NCI-H2171 treated with DMSO at 0.1 percent for 48 hours (cell line): ENCODE measurements at regions not wholly inside any gene's neighbourhood (a gene's known extent, or its start where the extent isn't known, plus 50 kb on each side); places are given as distances from the start of the nearest gene placed in this dataset.
A peak's percentile ranks its signal among the peaks of the same experiment; 100 is the strongest.
"Not testable (repeated sequence)": the region's sequence is repeated elsewhere in the genome, so short reads cannot be mapped to it uniquely, and the experiment has no call there.

Experiments
- DNase-seq: peaks from one replicate; lab custom pipeline; 2025; lab: John Stamatoyannopoulos, UW

- no peak for DNase-seq
Observed at GRCh38 chr13:61138857-61139256, 276.8 kb downstream of the PCDH20 start.

- no peak for DNase-seq
Observed at GRCh38 chr13:61136515-61136914, 279.1 kb downstream of the PCDH20 start.

DNA sequence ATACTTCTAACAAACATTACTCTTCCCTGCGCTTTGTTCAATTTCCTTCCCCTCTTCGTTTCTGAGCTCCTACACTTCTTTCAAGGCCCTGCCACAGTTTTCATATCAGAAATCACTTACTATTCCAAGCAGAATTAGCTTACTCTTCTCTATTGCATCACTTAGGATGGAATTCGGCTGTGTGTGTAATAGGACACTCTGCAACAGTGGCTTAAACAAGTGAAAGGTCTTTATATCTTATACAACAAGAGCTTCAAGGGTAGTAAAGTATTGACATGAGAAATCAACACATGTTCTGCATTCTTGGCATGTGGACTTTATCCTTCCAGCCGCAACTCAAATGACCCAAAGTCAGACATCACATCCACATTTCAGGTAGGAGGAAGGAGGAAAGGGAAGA is 279.6 kb downstream of the PCDH20 start:
- no peak for DNase-seq

- no peak for DNase-seq
Observed at GRCh38 chr13:61135583-61135982, 280.1 kb downstream of the PCDH20 start.

DNA sequence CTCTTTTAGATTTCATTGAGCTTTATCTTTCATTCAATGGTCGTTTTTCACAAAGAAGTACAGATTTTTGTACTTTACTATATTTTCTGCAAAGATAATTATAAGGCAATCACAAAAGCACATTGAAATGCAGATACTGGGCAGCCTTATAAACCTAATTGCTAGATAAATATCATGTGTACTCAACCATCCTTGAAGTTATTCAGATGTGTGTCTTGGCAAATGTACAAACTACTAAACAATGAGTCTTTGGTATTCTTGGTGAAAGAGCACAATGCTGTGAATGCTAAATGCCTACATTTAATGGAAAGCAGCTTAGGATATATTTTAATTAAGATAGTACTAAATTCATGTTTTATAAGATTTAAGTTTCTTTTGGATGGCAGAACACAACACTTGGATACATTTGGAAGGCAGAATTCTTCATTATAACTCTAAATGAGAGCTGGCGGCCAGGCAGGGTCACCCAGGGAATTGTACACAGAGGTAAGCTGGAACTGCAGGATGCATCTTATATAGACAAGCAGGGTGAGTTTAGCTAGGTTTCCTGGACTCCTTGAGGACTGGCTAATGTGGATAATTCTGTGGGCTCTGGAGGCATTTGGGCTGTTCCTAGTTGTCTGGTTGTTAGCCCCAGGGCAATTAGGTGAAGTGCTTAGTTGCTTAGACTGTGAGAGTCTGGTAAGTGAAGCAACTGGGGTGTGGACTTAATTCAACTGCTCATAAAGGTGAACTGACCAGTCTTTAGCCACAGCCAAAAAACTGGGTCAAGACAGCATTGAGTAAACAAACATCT is 286.6 kb downstream of the PCDH20 start:
- DNase-seq, result no peak

DNA sequence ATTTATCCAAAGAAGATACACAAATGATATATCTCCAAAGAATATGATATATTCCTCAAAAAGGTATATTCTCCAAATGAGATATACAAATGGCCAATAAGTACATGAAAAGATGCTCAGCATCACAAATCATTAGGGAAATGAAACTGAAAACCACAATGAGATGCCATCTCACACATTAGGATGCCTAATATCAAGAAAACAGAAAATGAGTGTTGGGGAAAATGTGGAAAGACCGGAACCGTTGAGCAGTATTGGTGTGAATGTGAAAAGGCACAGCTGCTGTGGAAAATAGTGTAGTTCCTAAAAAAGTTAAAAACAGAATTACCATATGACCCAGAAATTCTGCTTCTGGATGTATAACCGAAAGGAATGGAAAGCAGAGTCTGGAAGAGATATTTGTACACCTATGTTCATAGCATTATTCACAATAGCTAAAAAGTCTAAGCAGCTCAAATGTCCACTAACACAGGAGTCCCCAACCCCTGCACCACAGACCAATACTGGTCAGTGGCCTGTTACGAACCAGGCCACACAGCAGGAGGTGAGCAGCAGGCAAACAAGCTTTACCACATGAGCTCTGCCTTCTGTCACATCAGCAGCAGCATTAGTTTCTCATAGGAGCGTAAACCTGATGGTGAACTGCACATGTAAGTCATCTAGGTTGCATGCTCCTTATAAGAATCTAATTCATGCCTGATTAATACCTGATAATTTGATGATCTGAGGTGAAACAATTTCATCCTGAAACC is 291.9 kb downstream of the PCDH20 start:
- DNase-seq, result no peak

DNA sequence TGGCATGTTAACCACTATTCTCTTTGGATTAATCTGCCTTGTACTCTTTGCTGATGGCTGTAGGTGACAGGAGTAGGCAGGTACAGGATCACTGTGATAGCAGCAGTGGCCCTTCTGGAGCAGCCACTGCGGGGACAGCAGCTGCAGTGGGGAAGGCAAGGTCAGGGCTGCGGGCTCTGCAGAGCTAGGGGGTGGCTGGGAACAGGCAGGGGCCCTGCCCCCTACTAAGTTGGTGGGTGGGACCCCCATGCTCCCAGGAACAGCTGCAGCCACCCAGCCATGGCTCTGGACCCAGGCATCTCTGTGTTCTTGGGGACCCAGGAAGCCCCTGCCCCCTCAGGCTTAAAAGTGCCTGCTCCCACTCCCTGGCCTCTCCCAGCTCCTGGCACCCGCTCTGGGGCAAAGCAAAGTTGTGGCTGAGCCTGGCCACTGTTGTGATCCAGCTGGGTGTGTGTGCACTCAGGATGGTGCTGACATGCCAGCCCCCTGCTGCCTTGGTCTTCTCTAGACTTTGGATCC is 302.4 kb downstream of the PCDH20 start:
- DNase-seq, result no peak

- no peak for DNase-seq
Observed at GRCh38 chr13:61111529-61111928, 304.1 kb downstream of the PCDH20 start.

DNA sequence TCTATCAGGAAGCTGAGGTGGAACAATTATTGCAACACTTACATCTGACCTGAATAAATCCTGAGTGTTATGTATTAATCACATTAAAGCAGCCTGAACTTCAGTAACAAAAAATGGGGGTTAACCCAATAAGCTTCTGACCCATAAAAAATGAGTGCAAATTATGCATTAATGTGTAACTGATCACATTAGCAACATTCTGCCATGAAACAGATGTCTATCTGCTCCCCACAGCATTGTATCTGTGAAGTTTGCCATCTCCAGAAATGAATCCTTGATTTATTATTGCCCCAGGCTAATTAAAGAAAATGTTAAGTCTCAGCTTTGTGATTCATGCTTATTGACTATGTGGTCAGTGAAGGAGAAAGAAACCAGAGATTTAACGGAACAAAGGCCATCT is 304.9 kb downstream of the PCDH20 start:
- DNase-seq, result peak; percentile 40

DNA sequence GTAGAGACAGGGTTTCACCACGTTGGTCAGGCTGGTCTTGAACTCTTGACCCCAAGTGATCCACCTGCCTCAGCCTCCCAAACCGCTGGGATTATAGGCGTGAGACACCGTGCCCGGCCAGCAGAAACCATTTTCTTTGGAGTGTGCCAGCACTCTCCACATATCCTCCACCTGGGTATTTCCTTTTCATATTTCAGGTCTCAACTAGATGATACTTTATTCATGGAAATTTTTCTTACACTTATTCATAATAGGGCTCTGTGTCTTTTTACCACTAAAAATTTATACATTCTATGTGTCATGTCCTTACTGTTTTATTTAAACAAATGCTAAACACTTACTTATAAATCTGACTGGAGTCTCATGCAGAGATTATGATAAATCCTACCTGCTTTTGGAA is 305.9 kb downstream of the PCDH20 start:
- no peak for DNase-seq

- DNase-seq, result no peak
Observed at GRCh38 chr13:61107989-61108388, 307.7 kb downstream of the PCDH20 start.

DNA sequence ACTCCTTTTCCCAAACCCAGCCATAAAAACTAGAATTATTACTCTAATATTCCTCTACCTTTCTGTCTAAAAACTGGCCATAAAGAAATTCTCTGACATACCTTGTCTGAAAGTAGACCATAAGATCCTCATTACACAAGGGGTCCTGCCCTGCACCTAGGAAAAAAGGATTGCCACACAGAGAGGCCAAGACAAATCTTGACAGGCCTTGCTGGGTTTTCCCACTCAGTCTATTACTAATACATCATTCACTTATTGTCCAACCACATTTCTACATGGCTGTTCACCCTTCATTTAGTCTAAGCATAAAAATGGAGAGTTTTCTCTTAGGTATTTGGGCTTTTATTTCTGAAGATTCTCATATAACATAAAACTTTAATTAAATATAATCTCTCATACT is 319.8 kb downstream of the PCDH20 start:
- DNase-seq, result no peak

DNA sequence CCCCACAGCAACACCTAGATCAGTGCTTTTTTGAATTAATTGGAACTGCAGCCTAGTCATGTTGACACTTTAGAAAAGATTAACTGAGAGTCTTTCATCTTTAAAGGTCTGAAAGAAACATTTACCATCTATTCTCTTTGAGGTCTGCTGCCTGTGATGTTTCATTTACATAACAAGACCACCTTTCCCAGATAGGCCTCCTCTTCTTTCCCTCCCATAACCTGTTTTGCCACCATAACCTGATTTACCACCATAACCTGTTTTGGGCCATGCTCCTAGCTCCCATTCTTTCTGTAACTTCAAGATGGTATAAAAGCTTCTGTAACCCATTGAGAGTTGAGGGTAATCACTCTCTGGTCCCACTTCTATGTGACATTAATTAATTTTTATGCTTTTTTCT is 320.8 kb downstream of the PCDH20 start:
- no peak for DNase-seq

DNA sequence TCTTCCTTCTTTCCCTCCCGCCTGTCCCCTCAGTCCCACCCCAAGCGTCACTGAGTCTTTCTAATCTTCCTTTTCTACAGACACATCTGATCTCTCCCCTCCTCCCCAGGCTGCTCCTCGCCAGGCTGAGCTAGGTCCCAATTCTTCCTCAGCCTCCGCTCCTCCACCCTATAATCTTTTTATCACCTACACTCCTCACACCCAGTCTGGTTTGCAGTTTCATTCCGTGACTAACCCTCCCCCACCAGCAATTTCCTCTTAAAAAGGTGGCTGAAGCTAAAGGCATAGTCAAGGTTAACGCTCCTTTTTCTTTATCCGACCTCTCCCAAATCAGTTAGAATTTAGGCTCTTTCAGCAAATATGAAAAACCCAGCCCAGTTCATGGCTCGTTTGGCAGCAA is 325.8 kb downstream of the PCDH20 start:
- not testable (repeated sequence) for DNase-seq

DNA sequence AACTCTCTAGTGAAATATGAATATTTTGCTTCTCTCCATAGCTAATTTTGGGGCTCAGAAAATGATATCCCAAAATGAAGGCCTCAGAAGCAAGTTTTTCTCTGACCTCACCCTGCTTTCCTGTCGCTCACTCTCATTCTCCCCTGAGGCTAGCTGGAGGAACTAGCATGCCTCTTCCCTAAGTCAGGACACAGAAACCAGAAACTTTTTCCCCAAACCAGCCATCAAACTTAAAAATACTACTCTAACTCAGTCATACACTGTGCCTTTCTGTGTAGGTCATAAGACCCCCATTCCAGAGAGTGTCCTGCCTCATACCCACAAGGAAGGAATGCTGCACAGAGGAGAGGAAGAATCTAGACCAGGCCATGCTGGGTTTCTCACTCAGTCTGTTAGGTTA is 329.6 kb downstream of the PCDH20 start:
- no peak for DNase-seq

DNA sequence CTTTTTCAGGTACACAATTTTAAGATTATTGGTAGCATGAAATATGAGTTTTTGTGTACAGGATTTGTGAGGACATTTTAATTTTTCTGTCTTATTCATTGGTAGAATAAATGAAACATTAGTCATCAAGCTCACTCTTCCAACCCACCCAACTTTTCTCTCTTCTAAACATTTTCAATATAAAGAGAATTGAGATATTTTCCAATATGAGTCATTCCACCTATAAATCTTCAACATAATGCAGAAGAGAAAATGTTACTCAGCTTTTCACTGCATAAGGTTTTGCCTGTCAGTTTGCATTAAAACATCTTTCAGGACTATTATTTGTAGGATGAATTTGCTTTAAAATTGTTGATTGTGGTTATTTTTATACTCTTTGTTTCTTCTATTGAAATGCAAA is 330.7 kb downstream of the PCDH20 start:
- no peak for DNase-seq

DNA sequence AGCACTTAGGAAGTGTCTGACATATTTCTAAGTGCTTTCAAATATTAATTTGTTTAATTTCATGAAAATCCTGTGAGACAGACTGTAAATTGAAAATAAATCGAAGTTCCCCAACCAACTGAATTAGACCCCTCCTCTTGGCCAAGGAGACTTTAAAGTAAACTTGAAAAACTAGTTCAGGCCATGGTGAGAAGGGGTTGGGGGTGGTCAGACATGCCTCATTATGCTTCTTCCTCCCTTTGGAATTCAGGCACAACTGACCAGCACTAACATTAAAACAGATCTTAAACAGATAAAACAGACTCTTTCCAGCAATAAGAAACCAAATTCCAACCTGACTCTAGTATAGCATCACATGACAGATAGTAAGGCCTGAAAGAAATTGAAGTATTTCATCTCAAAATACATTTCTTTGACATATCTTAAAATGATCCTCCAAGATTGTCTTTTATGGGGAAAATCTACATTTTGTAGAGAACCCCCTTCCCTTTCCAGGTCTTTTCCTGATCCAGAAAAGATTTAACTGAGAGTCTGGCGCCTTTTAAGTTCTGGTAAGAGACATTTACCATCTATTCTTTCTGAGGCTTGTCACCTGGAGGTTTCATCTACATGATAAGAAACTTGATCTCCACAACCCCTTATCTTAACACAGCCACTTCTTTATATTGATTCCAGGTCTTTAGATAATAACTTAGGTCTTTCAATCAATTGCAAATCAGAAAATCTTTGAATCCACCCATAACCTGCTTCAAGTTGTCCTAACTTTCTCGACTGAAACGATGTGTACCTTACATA is 336.5 kb downstream of the PCDH20 start:
- DNase-seq, result no peak

GRCh38 chr13:61052175-61052574 is 363.5 kb downstream of the PCDH20 start:
- DNase-seq, result no peak

- no peak for DNase-seq
Observed at GRCh38 chr13:61045251-61045650, 370.4 kb downstream of the PCDH20 start.

GRCh38 chr13:61040181-61040580 is 375.5 kb downstream of the PCDH20 start:
- no peak for DNase-seq

DNA sequence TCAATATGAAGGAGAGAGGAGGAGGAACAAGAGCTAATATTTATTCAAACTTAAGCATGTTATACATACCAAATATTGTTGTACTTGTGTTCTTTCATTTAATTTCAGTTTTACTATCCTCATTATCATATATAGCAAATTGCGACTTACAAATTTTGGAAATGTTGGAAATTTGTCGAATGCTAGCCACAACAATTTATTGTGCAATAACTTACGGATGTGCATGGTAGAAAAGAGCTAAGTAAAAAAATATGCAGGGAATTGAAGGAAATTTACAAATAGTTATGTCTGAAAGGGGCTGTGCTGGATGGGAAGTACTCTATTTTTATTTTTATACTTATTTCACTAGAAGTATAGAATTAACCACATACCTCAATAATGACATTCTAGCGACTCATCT is 376.3 kb downstream of the PCDH20 start:
- no peak for DNase-seq

GRCh38 chr13:61036715-61037114 is 378.9 kb downstream of the PCDH20 start:
- DNase-seq, result no peak

DNA sequence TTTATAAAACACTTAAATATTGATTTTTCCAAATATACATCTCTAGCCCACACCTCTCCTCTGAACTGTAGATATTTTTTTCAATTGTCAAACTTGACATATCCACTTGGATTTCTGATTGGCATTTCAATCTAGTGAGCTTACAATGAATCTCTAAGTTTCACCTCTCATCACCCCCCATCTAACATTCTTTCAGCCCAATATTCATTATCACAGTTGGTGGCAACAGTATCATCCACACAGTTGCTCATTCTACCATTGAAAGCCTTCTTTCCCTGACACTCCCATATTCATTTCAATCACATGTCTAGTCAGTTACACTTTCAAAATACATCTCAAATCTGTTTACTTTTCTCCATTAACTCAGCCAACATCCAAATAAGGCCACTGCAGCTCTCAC is 385.2 kb downstream of the PCDH20 start:
- no peak for DNase-seq
